Common myeloid progenitor, CD34-positive (primary cell): ENCODE measurements at regions not wholly inside any gene's neighbourhood (a gene's known extent, or its start where the extent isn't known, plus 50 kb on each side); places are given as distances from the start of the nearest gene placed in this dataset.
A peak's percentile ranks its signal among the peaks of the same experiment; 100 is the strongest.

Experiments used
- CTCF ChIA-PET: fragments of 350-600 bp; sonication (Branson Sonifier 250); formaldehyde crosslinking; loops from one replicate; lab custom pipeline; 2021; ENCODE audit warnings: antibody characterized with exemption; lab: Charles Lee
- POLR2A ChIA-PET: fragments of 350-600 bp; sonication (Branson Sonifier 250); formaldehyde crosslinking; loops from one replicate; lab custom pipeline; 2021; ENCODE audit warnings: antibody characterized with exemption; lab: Charles Lee
- DNase-seq, 3 donors: peaks; one replicate each; pipeline versions ENCODE4 v3.0.0 to v3.0.0-alpha.2; 2013
- H3K27ac ChIP-seq, 2 experiments: 1 replicate in 1 of 2; 2 replicates in 1 of 2; pipeline ENCODE4 v1.7.0; 2013; ENCODE audit warnings: inconsistent platforms in 2 of 2, low read length in 2 of 2, mild to moderate bottlenecking in 2 of 2, low read depth in 1 of 2, moderate library complexity in 1 of 2; ENCODE audit not compliant: severe bottlenecking in 2 of 2, insufficient read depth in 1 of 2, poor library complexity in 1 of 2
- H3K27me3 ChIP-seq, 5 experiments: replicated peaks in 2 of 5; 1 replicate in 3 of 5; 2 replicates in 2 of 5; pipeline versions ENCODE4 v1.6.1 to v1.7.0; 2013; ENCODE audit warnings: low read length in 4 of 5, mild to moderate bottlenecking in 2 of 5, moderate library complexity in 2 of 5, inconsistent platforms in 1 of 5; ENCODE audit not compliant: insufficient read depth in 5 of 5, control insufficient read depth in 4 of 5
- H3K36me3 ChIP-seq, 4 experiments: 1 replicate in 2 of 4; 2 replicates in 2 of 4; pipeline versions ENCODE4 v1.6.1 to v1.7.0; 2013; ENCODE audit warnings: low read length in 3 of 4, control low read depth in 1 of 4, mild to moderate bottlenecking in 1 of 4; ENCODE audit not compliant: control insufficient read depth in 4 of 4, insufficient read depth in 4 of 4
- H3K4me1 ChIP-seq, 4 experiments: 1 replicate in 3 of 4; 2 replicates in 1 of 4; pipeline versions ENCODE4 v1.6.1 to v1.7.1; 2013; ENCODE audit warnings: low read length in 3 of 4, mild to moderate bottlenecking in 3 of 4, control low read depth in 1 of 4, inconsistent platforms in 1 of 4, moderate library complexity in 1 of 4; ENCODE audit not compliant: control insufficient read depth in 4 of 4, insufficient read depth in 4 of 4; ENCODE audit errors: control extremely low read depth in 1 of 4
- H3K4me3 ChIP-seq, 7 experiments: 1 replicate in 4 of 7; 2 replicates in 3 of 7; pipeline versions ENCODE4 v1.5.1 to v1.7.0; 2013; ENCODE audit warnings: mild to moderate bottlenecking in 7 of 7, low read length in 6 of 7, moderate library complexity in 6 of 7, inconsistent platforms in 2 of 7, low read depth in 2 of 7, control low read depth in 1 of 7; ENCODE audit not compliant: insufficient read depth in 4 of 7, control insufficient read depth in 1 of 7; ENCODE audit errors: extremely low read depth in 1 of 7
- H3K9me3 ChIP-seq, 5 experiments: 1 replicate in 4 of 5; 2 replicates in 1 of 5; pipeline versions ENCODE4 v1.6.1 to v1.7.1; 2013; ENCODE audit warnings: low read length in 4 of 5, mild to moderate bottlenecking in 2 of 5, inconsistent platforms in 1 of 5, low read depth in 1 of 5, moderate library complexity in 1 of 5; ENCODE audit not compliant: control insufficient read depth in 4 of 5, insufficient read depth in 2 of 5; ENCODE audit errors: control extremely low read depth in 1 of 5
- WGBS: methylation state at CpG from one replicate; pipeline ENCODE4 v1.1.5; 2013; ENCODE audit not compliant: insufficient coverage; 5-methylcytosine and 5-hydroxymethylcytosine counted together

GRCh38 chr1:173355281-173356031, 121.7 kb upstream of the PRDX6 start:
- H3K27ac ChIP-seq = no peak overlapping the region
- CTCF ChIA-PET = no interaction called here
- no peaks in the 10 kb centered on the region for H3K27me3 ChIP-seq
- no peak overlapping the region for H3K4me3 ChIP-seq
- POLR2A ChIA-PET = no interaction called here
- H3K9me3 ChIP-seq = peaks cover 0 to 25% (median 5%) of the 10 kb centered on the region in 5 experiments
- H3K4me1 ChIP-seq = peaks cover 0 to 7% (median 4%) of the 10 kb centered on the region in 4 experiments
- 96% methylated on average over 3 of the region's 5 CpGs for WGBS
- H3K36me3 ChIP-seq = peaks cover 0 to 2% (median 0%) of the 10 kb centered on the region in 4 experiments
- peak in 1 of 3 donors; percentile 10 for DNase-seq

- Histone ChIP-seq H3K27me3 (no peaks in the 10 kb centered on the region), H3K9me3 (peaks cover 0 to 19% (median 5%) of the 10 kb centered on the region in 5 experiments), H3K4me1 (peaks cover 3 to 14% (median 7%) of the 10 kb centered on the region in 4 experiments), H3K4me3 (no peak overlapping the region), H3K27ac (no peak overlapping the region), H3K36me3 (peaks cover 0 to 2% (median 0%) of the 10 kb centered on the region in 4 experiments)
- ChIA-PET POLR2A (interaction anchor here (0.7 kb wide), 1 partner anchor 95 kb away, joined by 3 read pairs; no protein-coding TSS in a partner anchor), CTCF (no interaction called here)
- DNase-seq = no peak
- 100% methylated on average over 2 of the region's 2 CpGs for WGBS
Measured at GRCh38 chr1:173356191-173356762, 120.9 kb upstream of the PRDX6 start.

GRCh38 chr1:173360487-173361063, 116.6 kb upstream of the PRDX6 start:
- CTCF ChIA-PET = interaction anchor here (1.9 kb wide), 1 partner anchor 13 kb away, joined by 6 read pairs; no protein-coding TSS in a partner anchor
- peaks cover 3 to 14% (median 7%) of the 10 kb centered on the region in 4 experiments for H3K4me1 ChIP-seq
- H3K27me3 ChIP-seq = no peaks in the 10 kb centered on the region
- H3K36me3 ChIP-seq = no peaks in the 10 kb centered on the region
- POLR2A ChIA-PET = no interaction called here
- WGBS = 24% methylated on average over 2 of the region's 3 CpGs
- peak in 2 of 3 donors; percentile 25 to 36 for DNase-seq
- H3K9me3 ChIP-seq = no peaks in the 10 kb centered on the region
- no peak overlapping the region for H3K27ac ChIP-seq
- no peak overlapping the region for H3K4me3 ChIP-seq

- Histone ChIP-seq H3K36me3 (no peaks in the 10 kb centered on the region), H3K4me3 (no peak overlapping the region), H3K27me3 (no peaks in the 10 kb centered on the region), H3K4me1 (peaks cover 3 to 14% (median 7%) of the 10 kb centered on the region in 4 experiments), H3K27ac (no peak overlapping the region), H3K9me3 (no peaks in the 10 kb centered on the region)
- CTCF ChIA-PET = no interaction called here
- 92% methylated on average over 2 of the region's 2 CpGs for WGBS
- no peak for DNase-seq
- POLR2A ChIA-PET = no interaction called here
Measured at GRCh38 chr1:173362543-173362942, 114.6 kb upstream of the PRDX6 start.

- no peak overlapping the region for H3K4me3 ChIP-seq
- peaks cover 3 to 13% (median 7%) of the 10 kb centered on the region in 4 experiments for H3K4me1 ChIP-seq
- no peak overlapping the region for H3K27ac ChIP-seq
- DNase-seq = no peak
- WGBS = no CpG with 5 or more reads among the region's 3 CpGs
- no peaks in the 10 kb centered on the region for H3K27me3 ChIP-seq
- H3K36me3 ChIP-seq = no peaks in the 10 kb centered on the region
- POLR2A ChIA-PET = no interaction called here
- no peaks in the 10 kb centered on the region for H3K9me3 ChIP-seq
- CTCF ChIA-PET = no interaction called here
Measured at GRCh38 chr1:173364827-173365226, 112.3 kb upstream of the PRDX6 start.

- no CpG with 5 or more reads among the region's 1 CpG for WGBS
- CTCF ChIA-PET = no interaction called here
- H3K27me3 ChIP-seq = no peaks in the 10 kb centered on the region
- H3K9me3 ChIP-seq = no peaks in the 10 kb centered on the region
- no peak overlapping the region for H3K4me3 ChIP-seq
- POLR2A ChIA-PET = no interaction called here
- no peak overlapping the region for H3K27ac ChIP-seq
- H3K4me1 ChIP-seq = peaks cover 1 to 8% (median 6%) of the 10 kb centered on the region in 4 experiments
- H3K36me3 ChIP-seq = no peaks in the 10 kb centered on the region
- DNase-seq = no peak
Measured at GRCh38 chr1:173365341-173365740, 111.8 kb upstream of the PRDX6 start.

- ChIA-PET POLR2A (no interaction called here), CTCF (no interaction called here)
- H3K4me1 ChIP-seq = no peaks in the 10 kb centered on the region
- no peak overlapping the region for H3K4me3 ChIP-seq
- no peaks in the 10 kb centered on the region for H3K9me3 ChIP-seq
- H3K27ac ChIP-seq = no peak overlapping the region
- WGBS = 98% methylated on average over 4 of the region's 6 CpGs
- DNase-seq = no peak
- H3K36me3 ChIP-seq = no peaks in the 10 kb centered on the region
- H3K27me3 ChIP-seq = no peaks in the 10 kb centered on the region
Measured at GRCh38 chr1:173367136-173367535, 110.0 kb upstream of the PRDX6 start.
